ENCODE measurements at regions not wholly inside any gene's neighbourhood (a gene's known extent, or its start where the extent isn't known, plus 50 kb on each side); places are given as distances from the start of the nearest gene placed in this dataset.
A peak's percentile ranks its signal among the peaks of the same experiment; 100 is the strongest.
"Not testable (repeated sequence)": the region's sequence is repeated elsewhere in the genome, so short reads cannot be mapped to it uniquely, and the experiment has no call there.

GRCh38 chr6:85049282-85049681 is 284.9 kb upstream of the TBX18 start:
- Histone ChIP-seq H3K36me3 (ENCODE audit: control insufficient read depth in 2 of 3, insufficient read depth in 3 of 3, low read length in 3 of 3) (no peaks in the 10 kb centered on the region), H3K27me3 (ENCODE audit: control insufficient read depth, insufficient read depth, low read length) (no peaks in the 10 kb centered on the region), H3K9me3 (ENCODE audit: control insufficient read depth in 2 of 3, insufficient read depth in 1 of 3, low read length in 3 of 3) (no peaks in the 10 kb centered on the region), H3K4me1 (ENCODE audit: control insufficient read depth in 2 of 3, insufficient read depth in 2 of 3, low read depth in 1 of 3, low read length in 3 of 3) (no peaks in the 10 kb centered on the region), H3K27ac (ENCODE audit: low read depth in 2 of 2, low read length in 2 of 2) (no peak overlapping the region), H3K9ac (ENCODE audit: low read length in 3 of 3) (no peak overlapping the region), H3K4me3 (ENCODE audit: low read length in 3 of 3) (no peak overlapping the region)
- TF ChIP-seq CTCF (IDR thresholded peaks at IDR 0.05; ENCODE audit: borderline replicate concordance, extremely low read depth, insufficient read depth) = no peak
- no peak for DNase-seq
- FAIRE-seq = no peak
- intact Hi-C loops (cut with DNase I) = no loop called here

GRCh38 chr6:85047818-85048217 is 283.4 kb upstream of the TBX18 start:
- Histone ChIP-seq H3K9ac (ENCODE audit: low read length in 3 of 3) (no peak overlapping the region), H3K9me3 (ENCODE audit: control insufficient read depth in 2 of 3, insufficient read depth in 1 of 3, low read length in 3 of 3) (no peaks in the 10 kb centered on the region), H3K27me3 (ENCODE audit: control insufficient read depth, insufficient read depth, low read length) (no peaks in the 10 kb centered on the region), H3K36me3 (ENCODE audit: control insufficient read depth in 2 of 3, insufficient read depth in 3 of 3, low read length in 3 of 3) (no peaks in the 10 kb centered on the region), H3K27ac (ENCODE audit: low read depth in 2 of 2, low read length in 2 of 2) (no peak overlapping the region), H3K4me1 (ENCODE audit: control insufficient read depth in 2 of 3, insufficient read depth in 2 of 3, low read depth in 1 of 3, low read length in 3 of 3) (no peaks in the 10 kb centered on the region), H3K4me3 (ENCODE audit: low read length in 3 of 3) (no peak overlapping the region)
- intact Hi-C loops (cut with DNase I) = no loop called here
- no peak for DNase-seq
- no peak for TF ChIP-seq CTCF (IDR thresholded peaks at IDR 0.05; ENCODE audit: borderline replicate concordance, extremely low read depth, insufficient read depth)
- no peak for FAIRE-seq

GRCh38 chr6:85045767-85046166 is 281.4 kb upstream of the TBX18 start:
- H3K27me3 ChIP-seq (ENCODE audit: control insufficient read depth, insufficient read depth, low read length); H3K27ac ChIP-seq (ENCODE audit: low read depth in 2 of 2, low read length in 2 of 2); H3K4me1 ChIP-seq (ENCODE audit: control insufficient read depth in 2 of 3, insufficient read depth in 2 of 3, low read depth in 1 of 3, low read length in 3 of 3); H3K4me3 ChIP-seq (ENCODE audit: low read length in 3 of 3); H3K36me3 ChIP-seq (ENCODE audit: control insufficient read depth in 2 of 3, insufficient read depth in 3 of 3, low read length in 3 of 3); H3K9ac ChIP-seq (ENCODE audit: low read length in 3 of 3); FAIRE-seq; H3K9me3 ChIP-seq (ENCODE audit: control insufficient read depth in 2 of 3, insufficient read depth in 1 of 3, low read length in 3 of 3); DNase-seq; intact Hi-C loops (cut with DNase I): not testable (repeated sequence)

- Histone ChIP-seq H3K9me3 (ENCODE audit: control insufficient read depth in 2 of 3, insufficient read depth in 1 of 3, low read length in 3 of 3) (no peaks in the 10 kb centered on the region), H3K9ac (ENCODE audit: low read length in 3 of 3) (no peak overlapping the region), H3K4me3 (ENCODE audit: low read length in 3 of 3) (no peak overlapping the region), H3K4me1 (ENCODE audit: control insufficient read depth in 2 of 3, insufficient read depth in 2 of 3, low read depth in 1 of 3, low read length in 3 of 3) (no peaks in the 10 kb centered on the region), H3K36me3 (ENCODE audit: control insufficient read depth in 2 of 3, insufficient read depth in 3 of 3, low read length in 3 of 3) (no peaks in the 10 kb centered on the region), H3K27ac (ENCODE audit: low read depth in 2 of 2, low read length in 2 of 2) (no peak overlapping the region), H3K27me3 (ENCODE audit: control insufficient read depth, insufficient read depth, low read length) (no peaks in the 10 kb centered on the region)
- intact Hi-C loops (cut with DNase I) = no loop called here
- TF ChIP-seq CTCF (IDR thresholded peaks at IDR 0.05; ENCODE audit: borderline replicate concordance, extremely low read depth, insufficient read depth) = no peak
- no peak for FAIRE-seq
- DNase-seq = peak in 1 of 5 donors; percentile 29
Observed at GRCh38 chr6:85044361-85044760, 280.0 kb upstream of the TBX18 start.

All from kidney (tissue), 13 donors.